MG63 (cell line): ENCODE measurements at regions not wholly inside any gene's neighbourhood (a gene's known extent, or its start where the extent isn't known, plus 50 kb on each side); places are given as distances from the start of the nearest gene placed in this dataset.
"Not testable (repeated sequence)": the region's sequence is repeated elsewhere in the genome, so short reads cannot be mapped to it uniquely, and the experiment has no call there.

ENCODE experiments used
- DNase-seq: peaks from one replicate; pipeline ENCODE4 v3.0.0-alpha.2; 2020
- H3K27me3 ChIP-seq: fragments of 250-450 bp; sonication (Bioruptor Pico); 2 replicates; pipeline ENCODE4 v1.5.1; 2020; ENCODE audit warnings: mild to moderate bottlenecking, moderate library complexity
- H3K36me3 ChIP-seq: fragments of 250-450 bp; sonication (Bioruptor Pico); 2 replicates; pipeline ENCODE4 v1.5.1; 2020; ENCODE audit warnings: mild to moderate bottlenecking, moderate library complexity
- H3K4me3 ChIP-seq: fragments of 250-450 bp; sonication (Bioruptor Pico); 2 replicates; pipeline ENCODE4 v1.5.1; 2020; ENCODE audit warnings: mild to moderate bottlenecking, moderate library complexity
- H3K9me3 ChIP-seq: fragments of 250-450 bp; sonication (Bioruptor Pico); 2 replicates; pipeline ENCODE4 v1.5.1; 2020; ENCODE audit warnings: mild to moderate bottlenecking, moderate library complexity

DNA sequence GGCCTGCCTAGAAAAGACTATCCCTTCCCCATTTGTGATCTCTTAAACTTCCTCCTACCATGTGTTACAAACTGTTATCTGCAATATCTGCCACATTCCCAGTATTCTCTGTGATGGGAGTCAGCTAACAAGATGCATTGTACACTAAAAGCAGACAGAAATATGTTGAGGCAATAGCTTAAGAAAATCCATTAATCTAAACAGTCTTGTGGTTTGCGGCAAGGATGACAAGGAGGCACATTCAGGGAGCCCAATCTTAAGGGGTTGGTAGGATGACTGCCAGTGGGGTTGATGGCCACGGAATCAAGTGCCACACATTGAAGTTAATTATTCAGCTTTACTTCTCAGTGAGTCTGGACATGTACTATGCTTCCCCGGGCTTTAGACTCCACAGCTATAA is 775.5 kb upstream of the AMELY start:
- no peaks in the 10 kb centered on the region for H3K36me3 ChIP-seq
- H3K4me3 ChIP-seq = no peak overlapping the region
- H3K27me3 ChIP-seq = no peaks in the 10 kb centered on the region
- DNase-seq = no peak
- no peaks in the 10 kb centered on the region for H3K9me3 ChIP-seq

DNA sequence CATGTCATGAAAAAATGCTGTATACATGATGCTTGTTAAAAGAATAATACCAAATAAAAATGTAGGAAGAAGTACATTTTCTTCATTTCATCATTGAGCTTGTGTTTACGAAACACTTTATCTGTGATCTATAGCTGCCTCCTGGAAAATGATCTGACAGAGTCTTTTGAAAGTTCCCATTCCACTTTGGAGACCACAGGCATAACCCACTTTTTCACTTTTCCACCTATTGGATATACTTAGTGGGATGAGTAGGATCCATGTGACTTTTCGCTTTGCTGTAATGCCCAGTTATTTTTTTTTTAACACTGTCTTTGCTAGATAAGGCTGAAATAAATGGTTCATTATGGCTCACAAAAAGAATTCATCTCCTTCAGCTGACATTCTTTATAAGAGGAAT is 773.0 kb upstream of the AMELY start:
- Histone ChIP-seq H3K9me3 (no peaks in the 10 kb centered on the region), H3K4me3 (no peak overlapping the region), H3K36me3 (no peaks in the 10 kb centered on the region), H3K27me3 (no peaks in the 10 kb centered on the region)
- DNase-seq = no peak

DNA sequence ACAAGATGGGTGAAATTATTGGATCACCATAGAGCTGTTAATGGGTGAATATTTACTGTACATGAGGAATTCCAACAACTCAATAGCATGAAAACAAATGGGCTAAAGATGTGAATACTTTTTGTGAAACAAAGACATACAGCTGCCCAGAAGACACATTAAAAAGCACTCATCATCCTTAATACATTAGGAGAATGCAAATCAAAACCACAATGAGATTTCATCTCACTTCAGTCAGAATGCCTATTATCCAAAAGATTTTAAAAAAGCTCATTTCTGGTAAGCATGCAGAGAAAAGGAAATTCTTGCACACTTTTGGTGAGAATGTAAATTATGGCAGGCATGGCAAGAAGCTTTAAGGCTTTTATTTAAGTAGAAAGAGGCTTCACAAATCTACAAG is 770.8 kb upstream of the AMELY start:
- H3K4me3 ChIP-seq = no peak overlapping the region
- no peak for DNase-seq
- H3K9me3 ChIP-seq = no peaks in the 10 kb centered on the region
- H3K36me3 ChIP-seq = no peaks in the 10 kb centered on the region
- H3K27me3 ChIP-seq = no peaks in the 10 kb centered on the region

DNA sequence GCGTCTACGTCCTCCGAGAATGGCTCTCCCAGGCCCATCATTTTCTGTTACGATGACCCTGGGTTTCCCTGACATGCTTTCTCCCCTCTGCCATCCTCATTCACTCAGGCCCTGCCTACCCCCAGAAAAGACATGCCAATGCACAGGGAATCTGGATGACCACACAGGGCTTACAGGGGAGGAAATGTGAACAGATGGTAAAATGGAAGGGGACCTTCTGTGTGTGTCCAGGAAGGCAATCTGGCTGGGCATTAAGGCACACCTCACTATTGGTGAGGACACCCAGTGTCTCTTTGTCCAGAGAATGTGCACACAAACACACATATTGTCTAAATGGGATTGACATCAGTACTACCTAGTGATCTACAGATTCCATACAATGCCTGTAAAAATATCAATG is 769.9 kb upstream of the AMELY start:
- no peak for DNase-seq
- Histone ChIP-seq H3K36me3 (no peaks in the 10 kb centered on the region), H3K27me3 (no peaks in the 10 kb centered on the region), H3K9me3 (no peaks in the 10 kb centered on the region), H3K4me3 (no peak overlapping the region)

DNA sequence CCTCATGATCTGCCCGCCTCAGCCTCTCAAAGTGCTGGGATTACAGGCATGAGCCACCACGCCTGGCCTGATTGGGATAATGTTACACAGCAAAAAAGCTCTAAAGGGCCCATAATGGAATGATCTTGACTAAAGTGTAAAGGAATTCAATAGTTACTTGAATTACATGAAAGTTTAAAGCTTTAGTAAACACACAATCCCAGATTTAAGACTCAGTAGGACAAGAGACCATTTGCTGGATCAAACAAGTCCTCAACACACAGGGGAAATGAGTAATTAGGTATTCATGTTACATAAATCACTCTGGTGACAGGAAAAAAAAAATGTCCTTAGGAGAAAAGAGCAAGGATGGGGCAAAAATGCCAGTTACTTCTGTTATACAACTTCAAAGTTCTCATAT is 762.9 kb upstream of the AMELY start:
- Histone ChIP-seq H3K4me3 (no peak overlapping the region), H3K36me3 (no peaks in the 10 kb centered on the region), H3K27me3 (no peaks in the 10 kb centered on the region), H3K9me3 (no peaks in the 10 kb centered on the region)
- no peak for DNase-seq

DNA sequence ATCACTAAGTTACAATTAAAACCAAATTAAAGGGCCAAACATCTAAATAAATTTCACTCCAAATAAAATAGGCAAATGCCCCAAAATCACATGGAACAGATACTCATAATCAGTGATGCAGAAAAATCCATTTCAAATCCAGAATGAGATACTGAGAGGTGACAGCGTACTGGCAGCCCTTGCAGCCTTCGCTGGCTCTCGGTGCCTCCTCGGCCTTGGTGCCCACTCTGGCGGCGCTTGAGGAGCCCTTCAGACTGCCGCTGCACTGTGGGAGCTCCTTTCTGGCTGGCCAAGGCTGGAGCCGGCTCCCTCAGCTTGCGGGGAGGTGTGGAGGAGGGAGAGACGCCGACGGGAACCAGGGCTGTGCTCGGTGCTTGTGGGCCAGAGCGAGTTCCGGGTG is 761.2 kb upstream of the AMELY start:
- Histone ChIP-seq H3K36me3 (no peaks in the 10 kb centered on the region), H3K9me3 (no peaks in the 10 kb centered on the region), H3K4me3 (no peak overlapping the region), H3K27me3 (no peaks in the 10 kb centered on the region)
- DNase-seq = no peak

DNA sequence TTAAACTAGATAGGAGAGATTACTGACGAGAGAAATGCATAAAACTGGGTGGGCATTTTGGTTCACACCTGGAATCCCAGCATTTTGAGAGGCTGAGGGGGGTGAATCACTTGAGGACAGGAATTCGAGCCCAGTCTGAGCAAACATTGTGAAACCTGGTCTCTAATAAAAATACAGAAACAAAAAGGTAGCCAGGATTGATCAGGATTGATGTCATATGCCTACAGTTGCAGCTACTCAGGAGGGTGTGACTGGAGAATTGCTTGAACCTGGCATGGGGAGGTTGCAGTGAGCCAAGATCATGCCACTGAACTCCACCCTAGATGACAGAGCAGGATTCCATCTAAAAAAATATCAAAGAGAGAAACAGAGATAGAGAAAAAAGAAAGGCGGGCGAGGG is 751.7 kb upstream of the AMELY start:
- H3K4me3 ChIP-seq = no peak overlapping the region
- no peaks in the 10 kb centered on the region for H3K9me3 ChIP-seq
- H3K36me3 ChIP-seq = no peaks in the 10 kb centered on the region
- no peak for DNase-seq
- no peaks in the 10 kb centered on the region for H3K27me3 ChIP-seq

DNA sequence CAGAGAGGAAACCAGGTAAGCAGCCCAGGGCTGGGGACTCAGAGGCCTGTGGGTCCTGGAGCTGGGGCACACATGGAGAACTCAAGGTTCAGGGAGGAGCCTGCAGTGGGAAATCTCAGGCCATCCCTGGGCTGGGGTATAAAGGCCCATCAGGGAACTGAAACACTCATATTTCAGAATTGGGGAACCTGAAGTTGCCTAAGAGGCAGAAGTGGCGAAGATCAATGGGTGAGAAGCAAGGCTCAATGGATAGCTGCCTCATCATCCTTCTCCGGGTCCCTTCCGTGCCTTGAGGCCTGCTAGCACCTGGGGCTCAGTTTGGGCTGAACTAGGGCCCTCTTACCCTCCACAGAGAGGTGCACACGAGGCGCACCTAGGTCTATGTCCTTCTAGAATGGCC is 747.5 kb upstream of the AMELY start:
- Histone ChIP-seq H3K27me3 (no peaks in the 10 kb centered on the region), H3K9me3 (no peaks in the 10 kb centered on the region), H3K4me3 (no peak overlapping the region), H3K36me3 (no peaks in the 10 kb centered on the region)
- DNase-seq = no peak

DNA sequence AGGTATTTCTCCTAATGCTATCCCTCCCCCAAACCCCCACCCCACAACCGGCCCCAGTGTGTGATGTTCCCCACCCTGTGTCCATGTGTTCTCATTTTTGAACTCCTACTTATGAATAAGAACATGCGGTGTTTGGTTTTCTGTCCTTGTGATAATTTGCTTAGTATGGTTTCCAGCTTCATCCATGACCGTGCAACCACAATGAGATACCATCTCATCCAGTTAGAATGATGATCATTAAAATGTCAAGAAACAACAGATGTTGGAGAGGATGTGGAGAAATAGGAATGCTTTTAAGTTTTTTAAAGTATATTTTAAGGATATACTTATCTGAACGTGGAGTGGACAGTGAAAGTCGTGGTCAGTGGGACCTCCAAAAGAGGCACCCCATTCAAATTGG is 745.0 kb upstream of the AMELY start:
- Histone ChIP-seq H3K9me3 (no peaks in the 10 kb centered on the region), H3K27me3 (no peaks in the 10 kb centered on the region), H3K4me3 (no peak overlapping the region), H3K36me3 (no peaks in the 10 kb centered on the region)
- no peak for DNase-seq

DNA sequence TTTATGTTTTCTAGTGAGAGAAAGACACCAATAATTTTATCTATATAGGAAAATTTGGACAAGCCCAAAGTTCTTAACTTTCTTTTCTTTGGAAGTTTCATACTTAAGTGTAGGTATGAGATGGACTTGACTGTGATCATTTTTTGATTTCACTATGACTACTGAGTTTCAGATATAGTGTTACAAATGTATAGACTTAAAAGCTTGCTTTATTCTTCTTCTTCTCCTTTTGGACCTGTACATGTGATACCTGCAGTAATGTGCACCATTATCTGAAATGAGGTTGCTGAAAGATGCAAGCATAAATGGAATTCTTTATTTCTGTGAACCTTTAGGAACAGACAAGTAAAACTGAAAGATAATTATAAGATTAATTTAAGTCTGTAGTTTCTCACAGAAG is 743.4 kb upstream of the AMELY start:
- no peak for DNase-seq
- H3K27me3 ChIP-seq = no peaks in the 10 kb centered on the region
- no peaks in the 10 kb centered on the region for H3K9me3 ChIP-seq
- no peaks in the 10 kb centered on the region for H3K36me3 ChIP-seq
- no peak overlapping the region for H3K4me3 ChIP-seq

DNA sequence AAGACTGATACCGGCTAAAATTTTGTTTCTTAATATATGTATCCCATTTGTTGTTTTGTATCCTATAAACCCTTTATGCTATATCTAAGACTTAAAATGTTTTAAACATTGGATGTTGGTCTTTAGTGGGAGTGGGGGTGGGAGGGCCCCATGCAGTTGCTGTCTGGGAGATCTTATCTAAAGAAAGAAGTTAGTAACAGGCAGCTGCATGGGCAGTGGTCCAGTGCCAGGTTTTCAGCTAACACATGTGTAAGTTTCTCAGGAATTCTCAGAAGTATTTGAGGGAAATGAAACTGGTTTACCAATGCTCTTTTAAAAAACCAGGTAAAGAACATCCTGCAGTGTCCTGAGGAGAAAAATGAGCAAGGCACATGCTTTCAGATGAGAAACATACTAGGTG is 738.3 kb upstream of the AMELY start:
- H3K4me3 ChIP-seq, H3K9me3 ChIP-seq, H3K27me3 ChIP-seq, DNase-seq, H3K36me3 ChIP-seq: not testable (repeated sequence)
